HepG2 (cell line): ENCODE measurements at regions not wholly inside any gene's neighbourhood (a gene's known extent, or its start where the extent isn't known, plus 50 kb on each side); places are given as distances from the start of the nearest gene placed in this dataset.

Experiments
- AHR ChIP-seq: IDR thresholded peaks from 2 replicates; pipeline ENCODE4 v1.6.1; 2018; ENCODE audit warnings: missing genetic modification reagents, missing compliant biosample characterization
- ATF1 ChIP-seq: IDR thresholded peaks from 2 replicates; pipeline ENCODE4 v1.6.1; 2016; ENCODE audit warnings: mild to moderate bottlenecking, control low read depth
- BRCA1 ChIP-seq: sonication (generic); formaldehyde crosslinking; IDR thresholded peaks from 2 replicates; pipeline ENCODE4 v1.4.0; 2020; ENCODE audit warnings: missing genetic modification reagents
- CBFB ChIP-seq: sonication (generic); formaldehyde crosslinking; IDR thresholded peaks from 2 replicates; pipeline ENCODE4 v1.4.0; 2020; ENCODE audit warnings: missing genetic modification reagents
- CENPT ChIP-seq: sonication (generic); formaldehyde crosslinking; IDR thresholded peaks from 2 replicates; pipeline ENCODE4 v1.8.0; 2022; ENCODE audit warnings: low read depth, mild to moderate bottlenecking, moderate library complexity, missing genetic modification reagents
- KDM6A ChIP-seq: IDR thresholded peaks from 2 replicates; pipeline ENCODE4 v1.6.1; 2016; ENCODE audit warnings: low read depth
- MXD1 ChIP-seq: sonication (generic); formaldehyde crosslinking; IDR thresholded peaks from 2 replicates; pipeline ENCODE4 v1.4.0; 2020; ENCODE audit warnings: mild to moderate bottlenecking, missing genetic modification reagents
- MXI1 ChIP-seq: IDR thresholded peaks from 3 replicates; pipeline ENCODE4 v1.6.1; 2012; ENCODE audit warnings: low read depth, low read length, inconsistent platforms, borderline replicate concordance
- SMAD9 ChIP-seq: sonication (generic); formaldehyde crosslinking; IDR thresholded peaks from 2 replicates; pipeline ENCODE4 v1.5.1; 2020; ENCODE audit warnings: mild to moderate bottlenecking, missing genetic modification reagents
- TCF7 ChIP-seq: sonication (generic); IDR thresholded peaks from 2 replicates; pipeline ENCODE4 v1.6.1; 2016; ENCODE audit warnings: antibody characterized with exemption, low read depth
- ZBTB14 ChIP-seq: sonication (generic); formaldehyde crosslinking; IDR thresholded peaks from 2 replicates; pipeline ENCODE4 v1.4.0; 2020; ENCODE audit warnings: missing genetic modification reagents
- ZBTB42 ChIP-seq: sonication (generic); formaldehyde crosslinking; IDR thresholded peaks from 2 replicates; pipeline ENCODE4 v1.5.0; 2020; ENCODE audit warnings: mild to moderate bottlenecking, missing genetic modification reagents
- ZNF260 ChIP-seq: sonication (generic); formaldehyde crosslinking; IDR thresholded peaks from 2 replicates; pipeline ENCODE4 v1.4.0; 2020; ENCODE audit warnings: missing genetic modification reagents, low read depth, mild to moderate bottlenecking, borderline replicate concordance
- ZNF30 ChIP-seq: sonication (generic); formaldehyde crosslinking; IDR thresholded peaks from 2 replicates; pipeline ENCODE4 v1.5.0; 2020; ENCODE audit warnings: mild to moderate bottlenecking, missing genetic modification reagents
- ZNF816 ChIP-seq: sonication (generic); formaldehyde crosslinking; IDR thresholded peaks from 2 replicates; pipeline ENCODE4 v1.8.0; 2022; ENCODE audit warnings: missing genetic modification reagents, mild to moderate bottlenecking, borderline replicate concordance
- TF ChIP-seq, protein P1 (sequence below): sonication (generic); formaldehyde crosslinking; IDR thresholded peaks from 2 replicates; pipeline ENCODE4 v1.4.0; 2020; ENCODE audit warnings: missing genetic modification reagents, borderline replicate concordance
- TF ChIP-seq, protein P2 (sequence below), 2 experiments: sonication (generic) in 1 of 2; formaldehyde crosslinking in 1 of 2; IDR thresholded peaks; 2 replicates each; pipeline versions ENCODE4 v1.4.0 to v1.6.1; 2018 to 2020; ENCODE audit warnings: missing genetic modification reagents in 2 of 2, borderline replicate concordance in 1 of 2, low read depth in 1 of 2, mild to moderate bottlenecking in 1 of 2, missing biosample characterization in 1 of 2
- TF ChIP-seq, protein P3 (sequence below): sonication (generic); formaldehyde crosslinking; IDR thresholded peaks from 2 replicates; pipeline ENCODE4 v1.9.0; 2022; ENCODE audit warnings: missing genetic modification reagents, mild to moderate bottlenecking, borderline replicate concordance
- TF ChIP-seq, protein P4 (sequence below): sonication (generic); formaldehyde crosslinking; IDR thresholded peaks from 2 replicates; pipeline ENCODE4 v1.5.0; 2020; ENCODE audit warnings: mild to moderate bottlenecking, missing genetic modification reagents, moderate library complexity

GRCh38 chr4:83189631-83190136 is 75.2 kb upstream of the PLAC8 start (continued):
- TF ChIP-seq, protein P1, sequence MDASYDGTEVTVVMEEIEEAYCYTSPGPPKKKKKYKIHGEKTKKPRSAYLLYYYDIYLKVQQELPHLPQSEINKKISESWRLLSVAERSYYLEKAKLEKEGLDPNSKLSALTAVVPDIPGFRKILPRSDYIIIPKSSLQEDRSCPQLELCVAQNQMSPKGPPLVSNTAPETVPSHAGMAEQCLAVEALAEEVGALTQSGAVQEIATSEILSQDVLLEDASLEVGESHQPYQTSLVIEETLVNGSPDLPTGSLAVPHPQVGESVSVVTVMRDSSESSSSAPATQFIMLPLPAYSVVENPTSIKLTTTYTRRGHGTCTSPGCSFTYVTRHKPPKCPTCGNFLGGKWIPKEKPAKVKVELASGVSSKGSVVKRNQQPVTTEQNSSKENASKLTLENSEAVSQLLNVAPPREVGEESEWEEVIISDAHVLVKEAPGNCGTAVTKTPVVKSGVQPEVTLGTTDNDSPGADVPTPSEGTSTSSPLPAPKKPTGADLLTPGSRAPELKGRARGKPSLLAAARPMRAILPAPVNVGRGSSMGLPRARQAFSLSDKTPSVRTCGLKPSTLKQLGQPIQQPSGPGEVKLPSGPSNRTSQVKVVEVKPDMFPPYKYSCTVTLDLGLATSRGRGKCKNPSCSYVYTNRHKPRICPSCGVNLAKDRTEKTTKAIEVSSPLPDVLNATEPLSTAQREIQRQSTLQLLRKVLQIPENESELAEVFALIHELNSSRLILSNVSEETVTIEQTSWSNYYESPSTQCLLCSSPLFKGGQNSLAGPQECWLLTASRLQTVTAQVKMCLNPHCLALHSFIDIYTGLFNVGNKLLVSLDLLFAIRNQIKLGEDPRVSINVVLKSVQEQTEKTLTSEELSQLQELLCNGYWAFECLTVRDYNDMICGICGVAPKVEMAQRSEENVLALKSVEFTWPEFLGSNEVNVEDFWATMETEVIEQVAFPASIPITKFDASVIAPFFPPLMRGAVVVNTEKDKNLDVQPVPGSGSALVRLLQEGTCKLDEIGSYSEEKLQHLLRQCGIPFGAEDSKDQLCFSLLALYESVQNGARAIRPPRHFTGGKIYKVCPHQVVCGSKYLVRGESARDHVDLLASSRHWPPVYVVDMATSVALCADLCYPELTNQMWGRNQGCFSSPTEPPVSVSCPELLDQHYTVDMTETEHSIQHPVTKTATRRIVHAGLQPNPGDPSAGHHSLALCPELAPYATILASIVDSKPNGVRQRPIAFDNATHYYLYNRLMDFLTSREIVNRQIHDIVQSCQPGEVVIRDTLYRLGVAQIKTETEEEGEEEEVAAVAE (CRISPR knock-in tag) = peak; percentile 31; the same call in 1 of the 2 replicates
- TF ChIP-seq ZBTB42 (CRISPR knock-in tag) (no peak), CENPT (no peak), ZBTB14 (CRISPR knock-in tag) (no peak), KDM6A (no peak), CBFB (CRISPR knock-in tag) (no peak), MXD1 (CRISPR knock-in tag) (no peak), BRCA1 (CRISPR knock-in tag) (no peak), MXI1 (no peak), AHR (CRISPR knock-in tag) (no peak), SMAD9 (CRISPR knock-in tag) (no peak), ZNF816 (CRISPR knock-in tag) (no peak), ATF1 (CRISPR knock-in tag) (no peak), ZNF260 (CRISPR knock-in tag) (no peak), TCF7 (peak; percentile 61), ZNF30 (no peak)
- TF ChIP-seq, protein P2, sequence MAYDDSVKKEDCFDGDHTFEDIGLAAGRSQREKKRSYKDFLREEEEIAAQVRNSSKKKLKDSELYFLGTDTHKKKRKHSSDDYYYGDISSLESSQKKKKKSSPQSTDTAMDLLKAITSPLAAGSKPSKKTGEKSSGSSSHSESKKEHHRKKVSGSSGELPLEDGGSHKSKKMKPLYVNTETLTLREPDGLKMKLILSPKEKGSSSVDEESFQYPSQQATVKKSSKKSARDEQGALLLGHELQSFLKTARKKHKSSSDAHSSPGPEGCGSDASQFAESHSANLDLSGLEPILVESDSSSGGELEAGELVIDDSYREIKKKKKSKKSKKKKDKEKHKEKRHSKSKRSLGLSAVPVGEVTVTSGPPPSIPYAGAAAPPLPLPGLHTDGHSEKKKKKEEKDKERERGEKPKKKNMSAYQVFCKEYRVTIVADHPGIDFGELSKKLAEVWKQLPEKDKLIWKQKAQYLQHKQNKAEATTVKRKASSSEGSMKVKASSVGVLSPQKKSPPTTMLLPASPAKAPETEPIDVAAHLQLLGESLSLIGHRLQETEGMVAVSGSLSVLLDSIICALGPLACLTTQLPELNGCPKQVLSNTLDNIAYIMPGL (CRISPR knock-in tag; IDR thresholded peaks at IDR 0.05; ENCODE audit: borderline replicate concordance in 1 of 2, low read depth in 1 of 2) = 0 out of 4 replicates have a peak, but pooled peaks of 1 of the 2 experiments have one; percentile 40
- TF ChIP-seq, protein P3, sequence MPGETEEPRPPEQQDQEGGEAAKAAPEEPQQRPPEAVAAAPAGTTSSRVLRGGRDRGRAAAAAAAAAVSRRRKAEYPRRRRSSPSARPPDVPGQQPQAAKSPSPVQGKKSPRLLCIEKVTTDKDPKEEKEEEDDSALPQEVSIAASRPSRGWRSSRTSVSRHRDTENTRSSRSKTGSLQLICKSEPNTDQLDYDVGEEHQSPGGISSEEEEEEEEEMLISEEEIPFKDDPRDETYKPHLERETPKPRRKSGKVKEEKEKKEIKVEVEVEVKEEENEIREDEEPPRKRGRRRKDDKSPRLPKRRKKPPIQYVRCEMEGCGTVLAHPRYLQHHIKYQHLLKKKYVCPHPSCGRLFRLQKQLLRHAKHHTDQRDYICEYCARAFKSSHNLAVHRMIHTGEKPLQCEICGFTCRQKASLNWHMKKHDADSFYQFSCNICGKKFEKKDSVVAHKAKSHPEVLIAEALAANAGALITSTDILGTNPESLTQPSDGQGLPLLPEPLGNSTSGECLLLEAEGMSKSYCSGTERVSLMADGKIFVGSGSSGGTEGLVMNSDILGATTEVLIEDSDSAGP = no peak
- TF ChIP-seq, protein P4, sequence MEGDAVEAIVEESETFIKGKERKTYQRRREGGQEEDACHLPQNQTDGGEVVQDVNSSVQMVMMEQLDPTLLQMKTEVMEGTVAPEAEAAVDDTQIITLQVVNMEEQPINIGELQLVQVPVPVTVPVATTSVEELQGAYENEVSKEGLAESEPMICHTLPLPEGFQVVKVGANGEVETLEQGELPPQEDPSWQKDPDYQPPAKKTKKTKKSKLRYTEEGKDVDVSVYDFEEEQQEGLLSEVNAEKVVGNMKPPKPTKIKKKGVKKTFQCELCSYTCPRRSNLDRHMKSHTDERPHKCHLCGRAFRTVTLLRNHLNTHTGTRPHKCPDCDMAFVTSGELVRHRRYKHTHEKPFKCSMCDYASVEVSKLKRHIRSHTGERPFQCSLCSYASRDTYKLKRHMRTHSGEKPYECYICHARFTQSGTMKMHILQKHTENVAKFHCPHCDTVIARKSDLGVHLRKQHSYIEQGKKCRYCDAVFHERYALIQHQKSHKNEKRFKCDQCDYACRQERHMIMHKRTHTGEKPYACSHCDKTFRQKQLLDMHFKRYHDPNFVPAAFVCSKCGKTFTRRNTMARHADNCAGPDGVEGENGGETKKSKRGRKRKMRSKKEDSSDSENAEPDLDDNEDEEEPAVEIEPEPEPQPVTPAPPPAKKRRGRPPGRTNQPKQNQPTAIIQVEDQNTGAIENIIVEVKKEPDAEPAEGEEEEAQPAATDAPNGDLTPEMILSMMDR (CRISPR knock-in tag) = 0 out of 2 replicates have a peak, but pooled peaks have one; percentile 23
